ENCODE measurements at regions not wholly inside any gene's neighbourhood (a gene's known extent, or its start where the extent isn't known, plus 50 kb on each side); places are given as distances from the start of the nearest gene placed in this dataset.
"Not testable (repeated sequence)": the region's sequence is repeated elsewhere in the genome, so short reads cannot be mapped to it uniquely, and the experiment has no call there.

- not testable (repeated sequence) for DNase-seq
Measured at GRCh38 chr6:26799903-26800633, 140.5 kb upstream of the ZNF322 start.

GRCh38 chr6:26803762-26804161 is 144.2 kb upstream of the ZNF322 start:
- not testable (repeated sequence) for DNase-seq

GRCh38 chr6:26811486-26812116 is 152.1 kb upstream of the ZNF322 start:
- DNase-seq: not testable (repeated sequence)

GRCh38 chr6:26818640-26819225 is 159.2 kb upstream of the ZNF322 start:
- not testable (repeated sequence) for DNase-seq

- not testable (repeated sequence) for DNase-seq
Measured at GRCh38 chr6:26827965-26828364, 168.4 kb upstream of the ZNF322 start.

- not testable (repeated sequence) for DNase-seq
Measured at GRCh38 chr6:26829480-26829879, 169.9 kb upstream of the ZNF322 start.

- DNase-seq: not testable (repeated sequence)
Measured at GRCh38 chr6:26830992-26831391, 171.4 kb upstream of the ZNF322 start.

GRCh38 chr6:26835707-26836106 is 176.2 kb upstream of the ZNF322 start:
- DNase-seq: not testable (repeated sequence)

- DNase-seq: not testable (repeated sequence)
Measured at GRCh38 chr6:26836657-26837056, 177.1 kb upstream of the ZNF322 start.

- not testable (repeated sequence) for DNase-seq
Measured at GRCh38 chr6:26844823-26845222, 185.3 kb upstream of the ZNF322 start.

GRCh38 chr6:26857289-26857688 is 197.7 kb upstream of the ZNF322 start:
- not testable (repeated sequence) for DNase-seq

GRCh38 chr6:26859067-26859770 is 199.7 kb upstream of the ZNF322 start:
- DNase-seq: not testable (repeated sequence)

GRCh38 chr6:26859771-26860163 is 200.2 kb upstream of the ZNF322 start:
- DNase-seq: not testable (repeated sequence)

- not testable (repeated sequence) for DNase-seq
Measured at GRCh38 chr6:26861913-26862312, 202.4 kb upstream of the ZNF322 start.

- DNase-seq: not testable (repeated sequence)
Measured at GRCh38 chr6:26863641-26864040, 204.1 kb upstream of the ZNF322 start.

- DNase-seq: not testable (repeated sequence)
Measured at GRCh38 chr6:26898785-26899184, 239.2 kb upstream of the ZNF322 start.

- peak; percentile 1 for DNase-seq
Measured at GRCh38 chr6:26924206-26924605, 264.7 kb upstream of the ZNF322 start.

- DNase-seq: not testable (repeated sequence)
Measured at GRCh38 chr6:26928190-26928589, 268.6 kb upstream of the ZNF322 start.

GRCh38 chr6:26937258-26937657 is 277.7 kb upstream of the ZNF322 start:
- not testable (repeated sequence) for DNase-seq

- DNase-seq: not testable (repeated sequence)
Measured at GRCh38 chr6:26951211-26951610, 291.7 kb upstream of the ZNF322 start.

GRCh38 chr6:26956078-26956600 is 291.4 kb upstream of the PRSS16 start:
- peak; percentile 44 for DNase-seq

- DNase-seq: peak; percentile 39
Measured at GRCh38 chr6:26956601-26957184, 290.8 kb upstream of the PRSS16 start.
